ENCODE measurements at regions not wholly inside any gene's neighbourhood (a gene's known extent, or its start where the extent isn't known, plus 50 kb on each side); places are given as distances from the start of the nearest gene placed in this dataset.

DNA sequence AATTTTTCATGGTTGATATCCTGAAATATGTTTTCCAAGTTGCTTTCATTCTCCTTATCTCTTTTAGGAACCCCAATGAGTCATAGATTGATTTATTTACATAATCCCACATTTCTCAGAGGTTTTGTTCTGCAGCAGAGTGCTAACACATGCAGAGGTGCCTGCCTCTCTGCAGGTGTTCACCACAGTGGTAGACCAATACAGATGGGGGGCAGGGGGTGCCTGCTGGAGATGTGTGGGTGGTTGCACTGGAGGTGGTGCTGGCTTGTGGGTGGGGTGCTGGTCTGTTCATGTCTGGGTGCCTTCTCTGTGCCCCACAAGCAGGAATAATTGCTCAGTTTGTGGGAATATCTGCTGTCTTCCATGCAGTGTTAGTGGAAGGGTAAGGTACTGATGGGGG, 131.1 kb downstream of the JRKL start (continued):
- TF ChIP-seq, protein P1, sequence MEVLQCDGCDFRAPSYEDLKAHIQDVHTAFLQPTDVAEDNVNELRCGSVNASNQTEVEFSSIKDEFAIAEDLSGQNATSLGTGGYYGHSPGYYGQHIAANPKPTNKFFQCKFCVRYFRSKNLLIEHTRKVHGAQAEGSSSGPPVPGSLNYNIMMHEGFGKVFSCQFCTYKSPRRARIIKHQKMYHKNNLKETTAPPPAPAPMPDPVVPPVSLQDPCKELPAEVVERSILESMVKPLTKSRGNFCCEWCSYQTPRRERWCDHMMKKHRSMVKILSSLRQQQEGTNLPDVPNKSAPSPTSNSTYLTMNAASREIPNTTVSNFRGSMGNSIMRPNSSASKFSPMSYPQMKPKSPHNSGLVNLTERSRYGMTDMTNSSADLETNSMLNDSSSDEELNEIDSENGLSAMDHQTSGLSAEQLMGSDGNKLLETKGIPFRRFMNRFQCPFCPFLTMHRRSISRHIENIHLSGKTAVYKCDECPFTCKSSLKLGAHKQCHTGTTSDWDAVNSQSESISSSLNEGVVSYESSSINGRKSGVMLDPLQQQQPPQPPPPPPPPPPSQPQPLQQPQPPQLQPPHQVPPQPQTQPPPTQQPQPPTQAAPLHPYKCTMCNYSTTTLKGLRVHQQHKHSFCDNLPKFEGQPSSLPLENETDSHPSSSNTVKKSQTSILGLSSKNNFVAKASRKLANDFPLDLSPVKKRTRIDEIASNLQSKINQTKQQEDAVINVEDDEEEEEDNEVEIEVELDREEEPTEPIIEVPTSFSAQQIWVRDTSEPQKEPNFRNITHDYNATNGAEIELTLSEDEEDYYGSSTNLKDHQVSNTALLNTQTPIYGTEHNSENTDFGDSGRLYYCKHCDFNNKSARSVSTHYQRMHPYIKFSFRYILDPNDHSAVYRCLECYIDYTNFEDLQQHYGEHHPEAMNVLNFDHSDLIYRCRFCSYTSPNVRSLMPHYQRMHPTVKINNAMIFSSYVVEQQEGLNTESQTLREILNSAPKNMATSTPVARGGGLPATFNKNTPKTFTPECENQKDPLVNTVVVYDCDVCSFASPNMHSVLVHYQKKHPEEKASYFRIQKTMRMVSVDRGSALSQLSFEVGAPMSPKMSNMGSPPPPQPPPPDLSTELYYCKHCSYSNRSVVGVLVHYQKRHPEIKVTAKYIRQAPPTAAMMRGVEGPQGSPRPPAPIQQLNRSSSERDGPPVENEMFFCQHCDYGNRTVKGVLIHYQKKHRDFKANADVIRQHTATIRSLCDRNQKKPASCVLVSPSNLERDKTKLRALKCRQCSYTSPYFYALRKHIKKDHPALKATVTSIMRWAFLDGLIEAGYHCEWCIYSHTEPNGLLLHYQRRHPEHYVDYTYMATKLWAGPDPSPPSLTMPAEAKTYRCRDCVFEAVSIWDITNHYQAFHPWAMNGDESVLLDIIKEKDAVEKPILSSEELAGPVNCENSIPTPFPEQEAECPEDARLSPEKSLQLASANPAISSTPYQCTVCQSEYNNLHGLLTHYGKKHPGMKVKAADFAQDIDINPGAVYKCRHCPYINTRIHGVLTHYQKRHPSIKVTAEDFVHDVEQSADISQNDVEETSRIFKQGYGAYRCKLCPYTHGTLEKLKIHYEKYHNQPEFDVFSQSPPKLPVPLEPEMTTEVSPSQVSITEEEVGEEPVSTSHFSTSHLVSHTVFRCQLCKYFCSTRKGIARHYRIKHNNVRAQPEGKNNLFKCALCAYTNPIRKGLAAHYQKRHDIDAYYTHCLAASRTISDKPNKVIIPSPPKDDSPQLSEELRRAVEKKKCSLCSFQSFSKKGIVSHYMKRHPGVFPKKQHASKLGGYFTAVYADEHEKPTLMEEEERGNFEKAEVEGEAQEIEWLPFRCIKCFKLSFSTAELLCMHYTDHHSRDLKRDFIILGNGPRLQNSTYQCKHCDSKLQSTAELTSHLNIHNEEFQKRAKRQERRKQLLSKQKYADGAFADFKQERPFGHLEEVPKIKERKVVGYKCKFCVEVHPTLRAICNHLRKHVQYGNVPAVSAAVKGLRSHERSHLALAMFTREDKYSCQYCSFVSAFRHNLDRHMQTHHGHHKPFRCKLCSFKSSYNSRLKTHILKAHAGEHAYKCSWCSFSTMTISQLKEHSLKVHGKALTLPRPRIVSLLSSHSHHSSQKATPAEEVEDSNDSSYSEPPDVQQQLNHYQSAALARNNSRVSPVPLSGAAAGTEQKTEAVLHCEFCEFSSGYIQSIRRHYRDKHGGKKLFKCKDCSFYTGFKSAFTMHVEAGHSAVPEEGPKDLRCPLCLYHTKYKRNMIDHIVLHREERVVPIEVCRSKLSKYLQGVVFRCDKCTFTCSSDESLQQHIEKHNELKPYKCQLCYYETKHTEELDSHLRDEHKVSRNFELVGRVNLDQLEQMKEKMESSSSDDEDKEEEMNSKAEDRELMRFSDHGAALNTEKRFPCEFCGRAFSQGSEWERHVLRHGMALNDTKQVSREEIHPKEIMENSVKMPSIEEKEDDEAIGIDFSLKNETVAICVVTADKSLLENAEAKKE (CRISPR knock-in tag; IDR thresholded peaks at IDR 0.05) = no peak
- TF ChIP-seq STAT1 (IDR thresholded peaks at IDR 0.05; ENCODE audit: unreplicated experiment) = no peak
- TF ChIP-seq EZH2 (IDR thresholded peaks at IDR 0.05; ENCODE audit: low read depth, unreplicated experiment) = no peak
- no peak for TF ChIP-seq POLR2AphosphoS5 (IDR thresholded peaks at IDR 0.05; ENCODE audit: low read depth)
- TF ChIP-seq, protein P2, sequence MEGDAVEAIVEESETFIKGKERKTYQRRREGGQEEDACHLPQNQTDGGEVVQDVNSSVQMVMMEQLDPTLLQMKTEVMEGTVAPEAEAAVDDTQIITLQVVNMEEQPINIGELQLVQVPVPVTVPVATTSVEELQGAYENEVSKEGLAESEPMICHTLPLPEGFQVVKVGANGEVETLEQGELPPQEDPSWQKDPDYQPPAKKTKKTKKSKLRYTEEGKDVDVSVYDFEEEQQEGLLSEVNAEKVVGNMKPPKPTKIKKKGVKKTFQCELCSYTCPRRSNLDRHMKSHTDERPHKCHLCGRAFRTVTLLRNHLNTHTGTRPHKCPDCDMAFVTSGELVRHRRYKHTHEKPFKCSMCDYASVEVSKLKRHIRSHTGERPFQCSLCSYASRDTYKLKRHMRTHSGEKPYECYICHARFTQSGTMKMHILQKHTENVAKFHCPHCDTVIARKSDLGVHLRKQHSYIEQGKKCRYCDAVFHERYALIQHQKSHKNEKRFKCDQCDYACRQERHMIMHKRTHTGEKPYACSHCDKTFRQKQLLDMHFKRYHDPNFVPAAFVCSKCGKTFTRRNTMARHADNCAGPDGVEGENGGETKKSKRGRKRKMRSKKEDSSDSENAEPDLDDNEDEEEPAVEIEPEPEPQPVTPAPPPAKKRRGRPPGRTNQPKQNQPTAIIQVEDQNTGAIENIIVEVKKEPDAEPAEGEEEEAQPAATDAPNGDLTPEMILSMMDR (conservative IDR thresholded peaks at IDR 0.05; ENCODE audit: low read depth in 2 of 2) = no peak

DNA sequence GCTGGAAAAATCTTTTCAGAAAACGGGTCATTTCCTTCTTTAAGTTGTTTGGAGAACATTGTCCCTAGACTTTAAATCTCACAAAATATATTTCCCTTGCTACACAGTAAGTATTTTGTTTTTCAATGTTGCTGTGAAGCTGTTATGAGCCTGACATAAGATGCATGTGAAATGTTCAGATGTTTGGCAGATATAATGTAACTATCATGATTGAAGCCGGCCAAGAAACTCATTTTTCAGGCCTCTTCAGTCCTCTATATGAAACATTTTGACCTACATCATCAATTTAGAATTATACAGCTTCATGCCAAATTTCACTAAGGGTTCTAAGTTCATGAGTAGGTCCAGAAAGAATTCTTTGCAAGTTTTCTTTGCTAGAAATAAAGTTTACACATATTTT, 133.8 kb downstream of the JRKL start:
- Mint-ChIP-seq H3K27ac (no peak overlapping the region), H3K27me3 (ENCODE audit: insufficient read depth, low read depth, poor library complexity) (no peaks in the 10 kb centered on the region), H3K9me3 (peaks cover 5% of the 10 kb centered on the region; the same call in 1 of the 3 replicates), H3K36me3 (ENCODE audit: low read depth) (no peaks in the 10 kb centered on the region), H3K4me1 (no peaks in the 10 kb centered on the region; the same call in 2 of the 3 replicates), H3K4me3 (no peak overlapping the region)
- H3K4me2 ChIP-seq = no peak overlapping the region
- H4K20me1 ChIP-seq (replicated peaks; ENCODE audit: insufficient read depth) = no peaks in the 10 kb centered on the region
- no peak overlapping the region for H3K4me3 ChIP-seq
- DNase-seq (ENCODE audit: low spot score) = no peak
- no peaks in the 10 kb centered on the region for H3K27me3 ChIP-seq (ENCODE audit: insufficient read depth)
- peaks cover 4% of the 10 kb centered on the region; the same call in 1 of the 2 replicates for H3K9me2 ChIP-seq (ENCODE audit: insufficient read depth)
- no peaks in the 10 kb centered on the region for H3K79me2 ChIP-seq (replicated peaks; ENCODE audit: insufficient read depth)
- no peaks in the 10 kb centered on the region for H3F3A ChIP-seq (replicated peaks; ENCODE audit: low read depth)
- no peaks in the 10 kb centered on the region for H3K4me1 ChIP-seq (ENCODE audit: insufficient read depth)
- H3K36me3 ChIP-seq (ENCODE audit: insufficient read depth) = no peaks in the 10 kb centered on the region
- H3K27ac ChIP-seq (ENCODE audit: low read depth) = no peak overlapping the region
- H2AFZ ChIP-seq = no peak overlapping the region
- no peak for ATAC-seq
- TF ChIP-seq POLR2AphosphoS5 (IDR thresholded peaks at IDR 0.05; ENCODE audit: low read depth) (no peak), NANOG (IDR thresholded peaks at IDR 0.05; ENCODE audit: borderline replicate concordance) (no peak), EZH2 (IDR thresholded peaks at IDR 0.05; ENCODE audit: low read depth, unreplicated experiment) (no peak), JUNB (IDR thresholded peaks at IDR 0.05; ENCODE audit: unreplicated experiment) (no peak), ZNF114 (CRISPR knock-in tag; IDR thresholded peaks at IDR 0.05) (no peak), STAT1 (IDR thresholded peaks at IDR 0.05; ENCODE audit: unreplicated experiment) (no peak)
- TF ChIP-seq, protein P1 (CRISPR knock-in tag; IDR thresholded peaks at IDR 0.05) = no peak

All from GM23338 (cell line).